Uterus (tissue), 2 donors: ENCODE measurements at regions not wholly inside any gene's neighbourhood (a gene's known extent, or its start where the extent isn't known, plus 50 kb on each side); places are given as distances from the start of the nearest gene placed in this dataset.

Experiments used
- POLR2A ChIP-seq, 2 donors: fragments of 450-650 bp; IDR thresholded peaks; one replicate each; pipeline ENCODE4 v1.6.1; 2016; ENCODE audit warnings: antibody characterized with exemption in 2 of 2, mild to moderate bottlenecking in 1 of 2, moderate library complexity in 1 of 2
- TF ChIP-seq, protein P1 (sequence below), 4 experiments: fragments of 200-600 bp in 2 of 4; fragments of 450-650 bp in 2 of 4; sonication (generic) in 2 of 4; IDR thresholded peaks; one replicate each; pipeline ENCODE4 v1.5.1; 2016 to 2019; ENCODE audit warnings: antibody characterized with exemption in 4 of 4, mild to moderate bottlenecking in 2 of 4, moderate library complexity in 1 of 4

- TF ChIP-seq POLR2A (IDR thresholded peaks at IDR 0.05): no peak
- TF ChIP-seq, protein P1, sequence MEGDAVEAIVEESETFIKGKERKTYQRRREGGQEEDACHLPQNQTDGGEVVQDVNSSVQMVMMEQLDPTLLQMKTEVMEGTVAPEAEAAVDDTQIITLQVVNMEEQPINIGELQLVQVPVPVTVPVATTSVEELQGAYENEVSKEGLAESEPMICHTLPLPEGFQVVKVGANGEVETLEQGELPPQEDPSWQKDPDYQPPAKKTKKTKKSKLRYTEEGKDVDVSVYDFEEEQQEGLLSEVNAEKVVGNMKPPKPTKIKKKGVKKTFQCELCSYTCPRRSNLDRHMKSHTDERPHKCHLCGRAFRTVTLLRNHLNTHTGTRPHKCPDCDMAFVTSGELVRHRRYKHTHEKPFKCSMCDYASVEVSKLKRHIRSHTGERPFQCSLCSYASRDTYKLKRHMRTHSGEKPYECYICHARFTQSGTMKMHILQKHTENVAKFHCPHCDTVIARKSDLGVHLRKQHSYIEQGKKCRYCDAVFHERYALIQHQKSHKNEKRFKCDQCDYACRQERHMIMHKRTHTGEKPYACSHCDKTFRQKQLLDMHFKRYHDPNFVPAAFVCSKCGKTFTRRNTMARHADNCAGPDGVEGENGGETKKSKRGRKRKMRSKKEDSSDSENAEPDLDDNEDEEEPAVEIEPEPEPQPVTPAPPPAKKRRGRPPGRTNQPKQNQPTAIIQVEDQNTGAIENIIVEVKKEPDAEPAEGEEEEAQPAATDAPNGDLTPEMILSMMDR (IDR thresholded peaks at IDR 0.05): no peak
Observed at GRCh38 chr4:130859991-130860390, 1764.0 kb downstream of the C4orf33 start.
